Right renal pelvis (tissue), 4 donors: ENCODE measurements at regions not wholly inside any gene's neighbourhood (a gene's known extent, or its start where the extent isn't known, plus 50 kb on each side); places are given as distances from the start of the nearest gene placed in this dataset.
"Not testable (repeated sequence)": the region's sequence is repeated elsewhere in the genome, so short reads cannot be mapped to it uniquely, and the experiment has no call there.

Experiments
- DNase-seq, 4 donors: peaks; one replicate each; pipeline ENCODE4 v3.0.0-alpha.2; 2013; ENCODE audit warnings: low read depth in 4 of 4, low spot score in 3 of 4, missing footprints in 1 of 4

GRCh38 chr3:14272959-14273560, 94.4 kb downstream of the LSM3 start:
- DNase-seq, result not testable (repeated sequence)

GRCh38 chr3:14273901-14274611, 95.4 kb downstream of the LSM3 start:
- DNase-seq, result no peak

- DNase-seq, result no peak
These were observed 96.0 kb downstream of the LSM3 start for GRCh38 chr3:14274612-14274936.

GRCh38 chr3:14274999-14275961, 96.7 kb downstream of the LSM3 start:
- no peak for DNase-seq

DNA sequence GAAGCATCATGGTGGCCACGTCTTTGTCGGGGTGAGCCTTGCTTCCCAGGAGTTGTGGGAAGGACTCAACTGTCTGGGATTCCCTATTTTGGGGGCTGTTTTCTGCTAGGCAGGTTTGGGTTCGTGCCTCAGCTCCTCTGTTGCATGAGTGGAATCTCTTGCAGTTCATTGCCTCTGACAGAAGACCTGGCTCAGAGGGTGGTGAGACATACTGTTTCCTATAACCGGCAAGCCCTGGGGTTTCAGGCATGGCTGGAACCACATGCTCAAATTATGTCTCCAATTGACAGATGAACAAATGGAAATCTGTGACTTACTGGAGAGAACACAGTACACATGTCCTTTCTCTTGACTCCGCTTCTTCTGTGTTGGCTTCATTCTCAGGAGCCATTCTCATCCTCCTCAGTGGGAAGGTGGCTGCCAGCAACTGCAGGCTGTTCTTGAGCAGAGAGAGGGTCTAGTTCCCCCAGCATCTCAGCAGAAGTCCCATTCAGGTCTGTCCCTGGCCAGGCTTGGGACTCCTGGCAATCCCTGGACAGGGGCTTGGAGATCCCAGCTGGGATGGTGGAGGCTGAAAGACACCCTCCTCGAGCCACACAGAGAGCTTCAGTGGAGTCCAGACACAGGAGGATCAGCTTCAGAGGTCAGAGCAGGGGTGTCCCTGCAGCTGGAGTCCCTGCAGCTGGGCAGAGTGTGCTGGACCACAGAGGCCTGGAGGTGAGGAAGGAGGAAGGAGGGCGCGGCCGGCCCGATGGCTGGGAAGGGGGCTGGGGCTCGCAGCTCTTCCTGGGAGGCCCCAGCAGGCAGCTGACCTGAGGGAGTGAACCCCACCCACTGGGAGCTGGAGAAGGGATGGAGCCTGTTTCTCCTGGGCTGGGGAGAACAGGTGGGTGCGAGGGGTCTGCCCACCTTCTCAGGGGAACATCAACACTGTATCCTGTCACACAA, 97.6 kb downstream of the LSM3 start:
- no peak for DNase-seq

DNA sequence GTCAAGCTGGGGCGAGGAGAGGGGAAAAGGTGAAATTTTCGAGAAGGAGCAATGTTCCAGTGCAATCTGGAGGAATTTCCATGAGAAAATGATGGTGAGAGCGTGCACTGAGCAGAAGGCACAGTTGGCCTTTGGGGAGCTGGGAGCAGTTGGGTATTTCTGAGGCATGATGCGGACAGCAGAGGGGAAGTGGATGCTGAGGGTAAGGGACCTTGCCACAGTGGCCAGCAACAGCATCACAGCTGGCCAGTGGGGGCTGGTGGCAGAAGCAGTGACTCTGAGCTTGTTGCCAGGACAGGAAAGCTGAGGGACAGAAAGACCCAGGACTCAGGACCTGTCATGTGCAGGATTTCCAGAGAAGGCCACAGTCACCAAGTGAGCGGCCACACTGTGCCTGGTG, 98.9 kb downstream of the LSM3 start:
- DNase-seq, result no peak

GRCh38 chr3:14278265-14278798, 99.7 kb downstream of the LSM3 start:
- no peak for DNase-seq

- DNase-seq, result no peak
These were observed 100.4 kb downstream of the LSM3 start for GRCh38 chr3:14278799-14279625.

- DNase-seq, result no peak
These were observed 101.0 kb downstream of the LSM3 start for GRCh38 chr3:14279626-14280061.

DNA sequence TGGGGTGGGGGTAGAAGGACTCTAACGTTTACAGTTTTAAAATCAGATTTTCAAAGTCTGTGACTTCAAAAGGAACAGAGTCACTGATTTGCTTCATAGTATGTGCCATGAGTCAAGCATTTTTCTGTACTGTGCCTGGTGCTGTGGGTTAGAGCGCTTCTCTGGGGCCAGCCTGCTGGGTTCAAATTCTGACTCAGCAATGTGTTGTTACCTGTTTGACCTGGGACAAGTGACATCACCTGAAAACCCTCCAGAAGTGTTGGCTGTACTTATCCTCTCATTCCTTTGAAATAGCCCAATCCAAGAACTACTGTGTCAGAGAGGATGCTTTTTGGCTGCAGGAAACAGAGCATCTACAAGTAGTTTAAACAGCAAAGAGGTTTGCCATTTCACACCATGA, 101.7 kb downstream of the LSM3 start:
- DNase-seq, result no peak

DNA sequence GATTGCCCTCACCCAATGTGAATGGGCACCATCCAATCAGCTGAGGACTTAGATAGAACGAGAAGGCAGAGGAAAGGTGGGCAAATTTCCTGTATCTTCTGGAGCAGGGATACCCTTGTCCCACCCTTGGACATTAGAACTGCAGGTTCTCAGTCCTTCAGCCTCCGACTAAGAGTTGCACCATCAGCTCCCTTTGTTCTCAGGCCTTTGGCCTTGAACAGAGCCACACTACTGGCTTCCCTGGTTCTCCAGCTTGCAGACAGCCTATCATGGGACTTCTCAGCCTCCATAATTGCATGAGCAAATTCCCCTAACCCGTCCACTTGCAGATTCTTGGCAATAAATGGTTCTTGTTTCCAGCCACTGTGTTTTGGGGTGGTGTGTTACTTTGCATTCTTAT, 102.4 kb downstream of the LSM3 start:
- DNase-seq, result no peak

GRCh38 chr3:14282001-14282705, 103.5 kb downstream of the LSM3 start:
- no peak for DNase-seq

DNA sequence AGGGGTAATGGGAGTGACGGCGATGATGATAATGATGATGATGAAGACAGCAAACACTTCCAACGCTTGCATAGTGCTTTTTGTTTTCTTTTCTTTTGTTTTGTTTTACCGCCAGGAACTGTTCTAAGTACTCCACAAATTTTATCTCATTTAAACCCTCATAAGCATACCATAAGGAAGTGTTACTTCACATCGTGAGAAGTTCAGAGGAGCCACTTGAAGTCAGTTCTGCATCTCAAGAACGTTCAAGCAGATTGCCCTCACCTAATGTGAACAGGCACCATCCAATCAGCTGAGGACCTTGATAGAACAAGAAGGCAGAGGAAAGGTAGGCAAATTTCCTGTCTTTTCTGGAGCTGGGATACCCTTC, 104.1 kb downstream of the LSM3 start:
- no peak for DNase-seq

GRCh38 chr3:14283092-14283812, 104.6 kb downstream of the LSM3 start:
- no peak for DNase-seq

DNA sequence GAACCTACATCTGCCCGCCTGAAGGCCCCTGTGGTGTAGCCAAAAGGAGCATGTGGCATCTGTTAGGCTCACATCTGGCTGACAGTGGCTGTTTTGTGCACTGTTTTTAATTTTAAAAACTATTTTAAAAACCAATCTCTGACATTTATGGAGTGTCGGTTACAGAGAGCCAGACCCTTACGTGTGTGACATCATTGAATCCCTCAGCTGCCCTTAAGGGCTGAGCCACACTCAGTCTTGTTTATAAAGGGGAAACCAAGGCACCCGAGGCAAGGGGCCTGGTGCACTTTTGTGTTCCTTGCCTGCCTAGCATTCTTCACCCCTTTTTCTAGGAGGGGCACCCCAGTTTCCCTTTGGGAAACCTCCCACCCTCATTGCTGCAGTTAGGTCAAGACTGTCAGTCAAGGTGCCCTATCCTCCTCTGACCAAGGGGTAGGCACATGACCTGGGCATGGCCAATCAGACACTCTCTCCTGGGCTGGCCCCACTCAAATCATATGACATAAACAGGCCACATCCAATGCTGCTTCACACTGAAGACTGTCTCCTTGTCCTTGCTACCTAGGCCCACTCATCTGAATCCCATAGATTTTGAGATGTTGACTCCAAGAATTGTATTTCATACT, 105.3 kb downstream of the LSM3 start:
- no peak for DNase-seq

- no peak for DNase-seq
These were observed 106.3 kb downstream of the LSM3 start for GRCh38 chr3:14284694-14285547.

GRCh38 chr3:14285548-14285925, 106.9 kb downstream of the LSM3 start:
- DNase-seq, result no peak
